Peyer's patch (tissue), 4 donors: ENCODE measurements at regions not wholly inside any gene's neighbourhood (a gene's known extent, or its start where the extent isn't known, plus 50 kb on each side); places are given as distances from the start of the nearest gene placed in this dataset.

Experiments
- DNase-seq, 3 donors: peaks; one replicate each; pipeline ENCODE4 v3.0.0-alpha.2; 2017 to 2019
- H3K27ac ChIP-seq, 4 donors: fragments of 200-600 bp; sonication (generic); one replicate each; pipeline ENCODE4 v1.5.1; 2016 to 2019
- H3K27me3 ChIP-seq, 2 donors: fragments of 200-600 bp; sonication (generic); one replicate each; pipeline ENCODE4 v1.5.1; 2019
- H3K36me3 ChIP-seq, 3 donors: fragments of 200-600 bp; sonication (generic); one replicate each; pipeline ENCODE4 v1.5.1; 2016 to 2019
- H3K4me1 ChIP-seq, 4 donors: fragments of 200-600 bp; sonication (generic); one replicate each; pipeline ENCODE4 v1.5.1; 2016 to 2019
- H3K4me3 ChIP-seq, 4 donors: fragments of 200-600 bp; sonication (generic); 1 replicate in 3 of 4; 2 replicates in 1 of 4; pipeline ENCODE4 v1.5.1; 2016 to 2019; ENCODE audit warnings: mild to moderate bottlenecking in 1 of 4
- H3K9me3 ChIP-seq, 4 donors: fragments of 200-600 bp; sonication (generic); one replicate each; pipeline ENCODE4 v1.5.1; 2016 to 2019; ENCODE audit warnings: mild to moderate bottlenecking in 1 of 4
- CTCF ChIP-seq, 6 experiments: fragments of 450-650 bp in 4 of 6; fragments of 200-600 bp in 2 of 6; sonication (generic) in 1 of 6; IDR thresholded peaks; one replicate each; pipeline ENCODE4 v1.5.1; 2017 to 2019; ENCODE audit warnings: antibody characterized with exemption in 6 of 6, mild to moderate bottlenecking in 3 of 6, moderate library complexity in 1 of 6
- POLR2A ChIP-seq, 2 donors: fragments of 450-650 bp; IDR thresholded peaks; one replicate each; pipeline ENCODE4 v1.5.1; 2017; ENCODE audit warnings: antibody characterized with exemption in 2 of 2, mild to moderate bottlenecking in 2 of 2, moderate library complexity in 2 of 2

GRCh38 chr2:196376984-196377877 is 205.9 kb upstream of the STK17B start:
- Histone ChIP-seq H3K27ac (no peak overlapping the region), H3K4me3 (no peak overlapping the region), H3K27me3 (no peaks in the 10 kb centered on the region), H3K4me1 (peaks cover 0 to 14% (median 0%) of the 10 kb centered on the region in 4 donors), H3K9me3 (no peaks in the 10 kb centered on the region), H3K36me3 (no peaks in the 10 kb centered on the region)
- DNase-seq: no peak
- TF ChIP-seq POLR2A (IDR thresholded peaks at IDR 0.05): no peak
- no peak for TF ChIP-seq CTCF (IDR thresholded peaks at IDR 0.05)

GRCh38 chr2:196379600-196379999 is 208.2 kb upstream of the STK17B start:
- Histone ChIP-seq H3K27ac (no peak overlapping the region), H3K36me3 (no peaks in the 10 kb centered on the region), H3K9me3 (no peaks in the 10 kb centered on the region), H3K27me3 (no peaks in the 10 kb centered on the region), H3K4me1 (peaks cover 0 to 14% (median 0%) of the 10 kb centered on the region in 4 donors), H3K4me3 (no peak overlapping the region)
- TF ChIP-seq CTCF (IDR thresholded peaks at IDR 0.05) (no peak), POLR2A (IDR thresholded peaks at IDR 0.05) (no peak)
- no peak for DNase-seq

- no peak overlapping the region for H3K27ac ChIP-seq
- TF ChIP-seq CTCF (IDR thresholded peaks at IDR 0.05) (no peak), POLR2A (IDR thresholded peaks at IDR 0.05) (no peak)
- H3K4me3 ChIP-seq: no peak overlapping the region
- no peaks in the 10 kb centered on the region for H3K9me3 ChIP-seq
- H3K4me1 ChIP-seq: peaks cover 0 to 14% (median 0%) of the 10 kb centered on the region in 4 donors
- no peaks in the 10 kb centered on the region for H3K36me3 ChIP-seq
- no peaks in the 10 kb centered on the region for H3K27me3 ChIP-seq
- no peak for DNase-seq
Observed at GRCh38 chr2:196380098-196380497, 208.7 kb upstream of the STK17B start.

- no peaks in the 10 kb centered on the region for H3K9me3 ChIP-seq
- H3K4me3 ChIP-seq: no peak overlapping the region
- H3K4me1 ChIP-seq: peaks cover 0 to 14% (median 0%) of the 10 kb centered on the region in 4 donors
- no peaks in the 10 kb centered on the region for H3K36me3 ChIP-seq
- no peak overlapping the region for H3K27ac ChIP-seq
- no peak for DNase-seq
- H3K27me3 ChIP-seq: no peaks in the 10 kb centered on the region
- TF ChIP-seq POLR2A (IDR thresholded peaks at IDR 0.05): no peak
- no peak for TF ChIP-seq CTCF (IDR thresholded peaks at IDR 0.05)
Observed at GRCh38 chr2:196380575-196380974, 209.2 kb upstream of the STK17B start.

- H3K27ac ChIP-seq: no peak overlapping the region
- no peaks in the 10 kb centered on the region for H3K36me3 ChIP-seq
- no peaks in the 10 kb centered on the region for H3K27me3 ChIP-seq
- H3K4me3 ChIP-seq: no peak overlapping the region
- DNase-seq: no peak
- peaks cover 0 to 14% (median 0%) of the 10 kb centered on the region in 4 donors for H3K4me1 ChIP-seq
- no peaks in the 10 kb centered on the region for H3K9me3 ChIP-seq
- no peak for TF ChIP-seq CTCF (IDR thresholded peaks at IDR 0.05)
- no peak for TF ChIP-seq POLR2A (IDR thresholded peaks at IDR 0.05)
Observed at GRCh38 chr2:196381464-196381863, 210.1 kb upstream of the STK17B start.
